Right lobe of liver (tissue), 4 donors: ENCODE measurements at regions not wholly inside any gene's neighbourhood (a gene's known extent, or its start where the extent isn't known, plus 50 kb on each side); places are given as distances from the start of the nearest gene placed in this dataset.

Experiments used
- POLR2A ChIP-seq: fragments of 450-650 bp; IDR thresholded peaks from one replicate; pipeline ENCODE4 v1.6.1; 2017; ENCODE audit warnings: antibody characterized with exemption, mild to moderate bottlenecking
- TF ChIP-seq, protein P1 (sequence below), 4 donors: fragments of 200-600 bp in 3 of 4; fragments of 450-650 bp in 1 of 4; IDR thresholded peaks; one replicate each; pipeline versions ENCODE4 v1.5.1 to v1.8.0; 2016 to 2022; ENCODE audit warnings: antibody characterized with exemption in 4 of 4, mild to moderate bottlenecking in 2 of 4
- donor health status: DM: no; HTN: no; CAD: no.
- donor health status: DM: no; HTN: no; CAD: no.
- donor health status: DM: no; HTN: yes; CAD: no.

DNA sequence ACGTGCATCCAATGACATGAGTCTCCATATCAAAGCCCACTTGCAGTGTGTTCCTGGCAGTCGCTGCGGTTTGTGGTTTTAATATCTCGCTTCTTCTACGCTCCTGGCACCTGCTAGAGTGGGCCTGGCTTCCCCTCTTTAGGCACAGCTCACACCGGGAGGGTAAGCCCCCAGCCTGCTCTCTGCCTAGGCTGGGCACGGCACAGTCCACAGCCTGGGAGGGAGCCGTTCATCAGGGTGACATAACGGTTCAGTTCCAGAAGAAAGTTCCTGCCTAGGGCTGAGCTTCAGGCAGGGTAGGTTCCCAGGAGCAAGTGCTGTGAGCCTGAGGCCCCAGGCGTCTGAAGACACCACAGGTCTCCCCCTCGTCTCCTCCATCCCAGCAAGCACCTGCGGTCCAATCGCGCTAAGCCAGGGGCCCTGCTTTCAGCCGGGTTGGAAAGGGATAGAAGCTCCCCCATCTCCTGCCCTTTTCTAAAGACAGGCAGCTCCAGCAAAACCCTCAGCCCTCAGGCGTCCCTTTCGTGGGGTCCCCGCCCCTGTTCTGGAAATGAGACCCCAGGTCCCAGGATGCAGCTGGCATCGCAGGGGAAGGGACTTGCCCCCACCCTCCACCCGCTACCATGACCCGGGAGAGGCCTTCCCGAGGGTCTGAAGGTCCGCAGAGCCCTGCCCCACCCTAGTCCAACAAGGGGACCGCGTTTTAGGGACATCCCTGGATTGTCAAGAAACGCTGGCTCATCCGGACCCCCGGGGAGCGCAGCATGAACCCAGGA is 121.6 kb upstream of the ZNF507 start:
- TF ChIP-seq POLR2A = no peak
- TF ChIP-seq, protein P1, sequence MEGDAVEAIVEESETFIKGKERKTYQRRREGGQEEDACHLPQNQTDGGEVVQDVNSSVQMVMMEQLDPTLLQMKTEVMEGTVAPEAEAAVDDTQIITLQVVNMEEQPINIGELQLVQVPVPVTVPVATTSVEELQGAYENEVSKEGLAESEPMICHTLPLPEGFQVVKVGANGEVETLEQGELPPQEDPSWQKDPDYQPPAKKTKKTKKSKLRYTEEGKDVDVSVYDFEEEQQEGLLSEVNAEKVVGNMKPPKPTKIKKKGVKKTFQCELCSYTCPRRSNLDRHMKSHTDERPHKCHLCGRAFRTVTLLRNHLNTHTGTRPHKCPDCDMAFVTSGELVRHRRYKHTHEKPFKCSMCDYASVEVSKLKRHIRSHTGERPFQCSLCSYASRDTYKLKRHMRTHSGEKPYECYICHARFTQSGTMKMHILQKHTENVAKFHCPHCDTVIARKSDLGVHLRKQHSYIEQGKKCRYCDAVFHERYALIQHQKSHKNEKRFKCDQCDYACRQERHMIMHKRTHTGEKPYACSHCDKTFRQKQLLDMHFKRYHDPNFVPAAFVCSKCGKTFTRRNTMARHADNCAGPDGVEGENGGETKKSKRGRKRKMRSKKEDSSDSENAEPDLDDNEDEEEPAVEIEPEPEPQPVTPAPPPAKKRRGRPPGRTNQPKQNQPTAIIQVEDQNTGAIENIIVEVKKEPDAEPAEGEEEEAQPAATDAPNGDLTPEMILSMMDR (IDR thresholded peaks at IDR 0.05) = no peak
